HG02970 (cell line): ENCODE measurements at regions not wholly inside any gene's neighbourhood (a gene's known extent, or its start where the extent isn't known, plus 50 kb on each side); places are given as distances from the start of the nearest gene placed in this dataset.
"Not testable (repeated sequence)": the region's sequence is repeated elsewhere in the genome, so short reads cannot be mapped to it uniquely, and the experiment has no call there.

ENCODE experiments used
- ATAC-seq: cut with Tn5 transposase; IDR thresholded peaks from one replicate; pipeline ENCODE4 v1.9.1; 2021; ENCODE audit warnings: mild to moderate bottlenecking, moderate library complexity, moderate number of reproducible peaks; ENCODE audit not compliant: unreplicated experiment, low FRiP score

GRCh38 chr4:85094735-85095134 lies 128.2 kb upstream of the WDFY3 start:
- ATAC-seq, result no peak

GRCh38 chr4:85102606-85103005 lies 136.1 kb upstream of the WDFY3 start:
- no peak for ATAC-seq

GRCh38 chr4:85106166-85106565 lies 139.7 kb upstream of the WDFY3 start:
- ATAC-seq, result no peak

- ATAC-seq, result no peak
These were observed 140.4 kb upstream of the WDFY3 start for GRCh38 chr4:85106805-85107336.

- ATAC-seq, result no peak
These were observed 141.1 kb upstream of the WDFY3 start for GRCh38 chr4:85107553-85107952.

GRCh38 chr4:85113706-85114105 lies 147.2 kb upstream of the WDFY3 start:
- no peak for ATAC-seq

GRCh38 chr4:85114526-85114925 lies 148.0 kb upstream of the WDFY3 start:
- ATAC-seq, result no peak

- no peak for ATAC-seq
These were observed 149.5 kb upstream of the WDFY3 start for GRCh38 chr4:85116008-85116407.

- ATAC-seq, result no peak
These were observed 159.2 kb upstream of the WDFY3 start for GRCh38 chr4:85125688-85126087.

GRCh38 chr4:85126991-85127591 lies 160.6 kb upstream of the WDFY3 start:
- ATAC-seq, result no peak

GRCh38 chr4:85127653-85128052 lies 161.2 kb upstream of the WDFY3 start:
- peak; percentile 78 for ATAC-seq

- no peak for ATAC-seq
These were observed 162.0 kb upstream of the WDFY3 start for GRCh38 chr4:85128246-85129204.

- not testable (repeated sequence) for ATAC-seq
These were observed 163.1 kb upstream of the WDFY3 start for GRCh38 chr4:85129354-85130125.

- no peak for ATAC-seq
These were observed 165.6 kb upstream of the WDFY3 start for GRCh38 chr4:85132117-85132516.

GRCh38 chr4:85132570-85132969 lies 166.1 kb upstream of the WDFY3 start:
- ATAC-seq, result no peak

- not testable (repeated sequence) for ATAC-seq
These were observed 173.3 kb upstream of the WDFY3 start for GRCh38 chr4:85139749-85140148.

GRCh38 chr4:85142451-85142850 lies 176.0 kb upstream of the WDFY3 start:
- ATAC-seq, result no peak

GRCh38 chr4:85147481-85148076 lies 181.1 kb upstream of the WDFY3 start:
- ATAC-seq, result peak; percentile 83

GRCh38 chr4:85149676-85150075 lies 183.2 kb upstream of the WDFY3 start:
- ATAC-seq, result no peak

- ATAC-seq, result no peak
These were observed 184.9 kb upstream of the WDFY3 start for GRCh38 chr4:85151371-85151770.
